Activated naive CD8-positive, alpha-beta T cell (primary cell): ENCODE measurements at regions not wholly inside any gene's neighbourhood (a gene's known extent, or its start where the extent isn't known, plus 50 kb on each side); places are given as distances from the start of the nearest gene placed in this dataset.
"Not testable (repeated sequence)": the region's sequence is repeated elsewhere in the genome, so short reads cannot be mapped to it uniquely, and the experiment has no call there.

Experiments used
- H3K27ac Mint-ChIP-seq: one replicate; pipeline ENCODE4 v1.8.0; 2021; ENCODE audit warnings: mixed read lengths
- H3K27me3 Mint-ChIP-seq: one replicate; pipeline ENCODE4 v1.8.0; 2021; ENCODE audit warnings: mixed read lengths
- H3K36me3 Mint-ChIP-seq: one replicate; pipeline ENCODE4 v1.8.0; 2021; ENCODE audit warnings: mixed read lengths
- H3K4me1 Mint-ChIP-seq: one replicate; pipeline ENCODE4 v1.8.0; 2021; ENCODE audit warnings: low read depth, mixed read lengths
- H3K4me3 Mint-ChIP-seq: one replicate; pipeline ENCODE4 v1.8.0; 2021; ENCODE audit warnings: mild to moderate bottlenecking, mixed read lengths
- H3K9me3 Mint-ChIP-seq: one replicate; pipeline ENCODE4 v1.8.0; 2021; ENCODE audit warnings: low read depth, mixed read lengths

DNA sequence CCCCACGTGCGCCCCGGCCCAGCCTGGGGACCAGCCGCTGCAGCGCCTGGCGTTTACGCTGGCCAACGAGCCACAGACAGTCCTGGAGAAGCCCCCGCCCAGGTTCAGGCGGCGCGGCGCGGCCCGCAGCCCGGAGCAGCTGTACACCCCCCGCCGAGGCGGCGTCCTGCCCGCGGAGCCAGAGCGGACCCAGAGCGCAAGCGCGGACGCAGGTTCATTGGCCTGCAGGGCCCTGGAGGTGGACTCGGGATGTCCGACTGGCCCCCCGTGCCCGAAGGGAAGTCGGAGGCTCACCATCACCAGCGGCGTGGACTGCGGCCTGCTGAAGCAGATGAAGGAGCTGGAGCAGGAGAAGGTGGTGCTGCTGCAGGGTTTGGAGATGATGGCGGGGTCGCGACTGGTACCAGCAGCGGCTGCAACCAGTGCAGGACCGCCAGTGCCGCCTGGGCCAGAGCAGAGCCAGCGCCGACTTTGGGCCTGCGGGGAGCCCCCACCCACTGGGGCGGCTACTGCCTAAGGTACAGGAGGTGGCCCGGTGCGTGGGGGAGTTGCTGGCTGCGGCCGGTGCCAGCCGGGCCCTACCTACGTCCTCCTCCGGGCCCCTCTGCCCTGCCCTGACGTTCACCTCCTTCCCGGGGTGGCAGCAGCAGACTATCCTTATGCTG, 72.0 kb upstream of the KCTD7 start:
- H3K4me1 Mint-ChIP-seq, result peaks cover 2% of the 10 kb centered on the region
- no peaks in the 10 kb centered on the region for H3K27me3 Mint-ChIP-seq
- no peak overlapping the region for H3K4me3 Mint-ChIP-seq
- H3K27ac Mint-ChIP-seq, result no peak overlapping the region
- no peaks in the 10 kb centered on the region for H3K36me3 Mint-ChIP-seq
- no peaks in the 10 kb centered on the region for H3K9me3 Mint-ChIP-seq

DNA sequence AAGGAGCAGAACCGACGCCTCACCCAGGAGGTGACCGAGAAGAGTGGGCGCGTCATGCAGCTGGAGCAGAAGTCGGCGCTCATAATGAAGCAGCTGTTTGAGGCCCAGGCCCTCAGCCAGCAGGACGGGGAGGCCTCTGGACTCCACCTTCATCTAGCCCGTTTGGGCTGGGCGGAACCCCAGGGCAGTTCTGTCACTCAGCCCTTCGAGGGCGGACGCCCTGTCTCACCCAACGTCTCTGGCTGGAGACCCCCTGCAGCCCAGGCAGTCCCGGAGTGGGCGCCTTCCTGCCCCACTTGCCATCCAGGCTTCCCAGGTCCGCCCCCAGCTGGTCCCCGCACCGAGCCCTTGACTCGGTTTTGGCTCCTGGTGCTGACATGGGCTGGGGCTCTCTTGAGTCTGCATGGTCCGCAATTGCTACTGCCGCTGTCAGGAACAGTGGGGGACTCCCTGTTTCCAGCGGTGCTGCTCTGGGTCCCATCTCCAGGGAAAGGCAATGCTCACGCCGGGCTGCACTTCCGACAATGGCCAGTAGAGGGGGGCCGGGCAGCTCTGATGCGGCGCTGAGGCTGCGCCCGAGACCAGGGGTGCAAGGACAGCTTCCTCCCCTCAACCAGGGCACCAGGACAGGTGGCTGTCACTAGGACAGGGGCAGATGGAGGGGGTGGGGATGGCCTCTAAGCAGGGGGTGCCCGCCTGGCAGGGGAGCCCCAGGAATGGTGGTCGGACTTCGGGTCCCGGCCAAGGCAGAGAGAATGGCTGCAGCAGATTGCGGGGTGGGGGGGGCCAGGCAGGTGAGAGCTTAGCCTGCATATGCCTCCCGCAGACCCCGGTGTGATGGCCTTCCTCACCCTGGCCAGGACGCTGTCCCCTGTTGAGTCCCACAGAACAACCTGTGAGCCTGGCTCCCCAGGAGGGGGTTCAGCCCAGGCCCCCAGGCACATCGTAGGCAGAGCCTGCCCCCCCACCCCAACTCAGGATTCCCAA, 71.2 kb upstream of the KCTD7 start:
- Mint-ChIP-seq H3K4me1 (peaks cover 3% of the 10 kb centered on the region), H3K36me3 (no peaks in the 10 kb centered on the region), H3K4me3 (no peak overlapping the region), H3K27me3 (no peaks in the 10 kb centered on the region), H3K27ac (no peak overlapping the region), H3K9me3 (no peaks in the 10 kb centered on the region)

DNA sequence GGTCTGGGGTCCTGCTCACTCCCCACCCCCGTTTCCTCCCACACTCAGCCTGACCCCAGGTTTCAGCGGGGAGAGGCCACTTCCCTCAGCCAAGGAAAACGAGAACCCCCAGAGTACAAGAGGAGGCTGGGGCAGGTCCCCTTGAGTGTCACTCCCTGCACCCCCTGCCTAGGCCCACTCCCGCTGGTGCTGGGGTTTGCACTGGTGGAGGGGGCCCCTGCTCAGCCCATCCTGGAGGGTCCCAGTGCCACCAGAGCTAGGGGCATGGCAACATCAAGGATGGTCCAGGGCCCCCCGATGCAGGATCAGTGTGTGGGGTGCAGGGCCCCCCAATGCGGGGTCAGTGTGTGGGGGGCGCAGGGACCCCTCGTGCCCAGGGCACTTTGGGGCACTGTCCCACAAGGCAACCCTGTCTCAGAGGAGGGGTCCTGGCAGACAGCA, 70.5 kb upstream of the KCTD7 start:
- no peaks in the 10 kb centered on the region for H3K27me3 Mint-ChIP-seq
- H3K4me3 Mint-ChIP-seq, result no peak overlapping the region
- peaks cover 7% of the 10 kb centered on the region for H3K4me1 Mint-ChIP-seq
- no peak overlapping the region for H3K27ac Mint-ChIP-seq
- no peaks in the 10 kb centered on the region for H3K36me3 Mint-ChIP-seq
- H3K9me3 Mint-ChIP-seq, result no peaks in the 10 kb centered on the region

DNA sequence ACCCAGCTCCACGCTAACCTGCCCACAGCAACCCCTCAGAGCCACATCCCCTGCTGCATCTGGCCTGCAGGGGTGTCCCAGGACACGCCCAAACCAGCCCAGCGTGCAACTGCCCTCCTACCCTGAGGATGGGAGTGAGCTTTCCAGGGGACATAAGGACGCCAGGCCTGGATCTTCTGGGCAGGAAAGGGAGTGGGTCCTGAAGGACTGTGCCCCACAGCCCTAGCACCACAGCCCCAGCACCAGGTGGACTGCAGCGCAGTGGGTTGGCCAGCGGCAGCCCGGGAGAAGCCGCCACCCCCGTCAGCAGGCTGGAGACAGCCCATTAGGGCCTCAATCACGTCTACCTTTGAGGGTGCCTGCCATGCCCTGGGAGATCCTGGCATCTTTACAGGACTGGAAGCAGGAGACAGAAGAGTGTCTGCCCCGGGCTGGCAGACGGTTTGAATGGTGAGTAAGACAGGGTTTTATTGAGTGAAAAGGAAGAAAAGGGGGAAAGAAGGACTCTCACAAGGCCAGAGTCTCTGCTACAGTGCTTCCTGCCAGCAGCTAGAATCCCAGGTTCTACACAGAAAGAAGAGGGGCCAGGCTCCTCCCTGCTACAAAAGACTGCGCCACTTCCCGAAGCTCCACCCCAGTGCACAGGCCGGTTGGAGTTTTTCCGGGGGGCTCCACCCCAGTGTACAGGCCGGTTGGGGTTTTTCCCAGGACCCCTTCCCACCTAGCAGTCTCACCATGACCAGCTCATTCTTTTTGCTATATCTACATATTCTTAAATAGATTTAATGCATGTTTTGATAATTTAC, 69.8 kb upstream of the KCTD7 start:
- no peak overlapping the region for H3K4me3 Mint-ChIP-seq
- no peaks in the 10 kb centered on the region for H3K27me3 Mint-ChIP-seq
- no peaks in the 10 kb centered on the region for H3K9me3 Mint-ChIP-seq
- H3K27ac Mint-ChIP-seq, result no peak overlapping the region
- H3K4me1 Mint-ChIP-seq, result peaks cover 8% of the 10 kb centered on the region
- no peaks in the 10 kb centered on the region for H3K36me3 Mint-ChIP-seq

DNA sequence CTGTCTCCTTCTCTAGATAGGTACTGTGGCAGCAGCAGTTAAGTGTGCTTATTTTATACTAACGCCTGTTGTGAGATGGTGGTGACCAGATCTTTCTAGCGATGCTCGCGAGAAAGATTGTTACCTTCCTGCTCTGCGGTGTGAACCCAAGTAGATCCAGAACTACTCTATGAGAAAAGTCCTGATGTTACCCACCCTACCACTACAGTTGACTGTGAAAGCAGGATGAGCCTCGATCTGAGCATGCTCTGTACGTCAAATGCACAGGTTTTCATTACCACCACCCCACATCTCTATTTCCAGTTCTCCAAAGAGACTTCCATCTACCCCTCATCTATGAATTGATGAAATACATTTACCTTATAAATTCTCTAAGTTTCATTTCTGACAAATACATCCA, 64.6 kb upstream of the KCTD7 start:
- peaks cover 6% of the 10 kb centered on the region for H3K4me1 Mint-ChIP-seq
- peak overlapping the region; percentile 3 for H3K27ac Mint-ChIP-seq
- no peaks in the 10 kb centered on the region for H3K27me3 Mint-ChIP-seq
- H3K36me3 Mint-ChIP-seq, result no peaks in the 10 kb centered on the region
- H3K4me3 Mint-ChIP-seq, result no peak overlapping the region
- H3K9me3 Mint-ChIP-seq, result no peaks in the 10 kb centered on the region

DNA sequence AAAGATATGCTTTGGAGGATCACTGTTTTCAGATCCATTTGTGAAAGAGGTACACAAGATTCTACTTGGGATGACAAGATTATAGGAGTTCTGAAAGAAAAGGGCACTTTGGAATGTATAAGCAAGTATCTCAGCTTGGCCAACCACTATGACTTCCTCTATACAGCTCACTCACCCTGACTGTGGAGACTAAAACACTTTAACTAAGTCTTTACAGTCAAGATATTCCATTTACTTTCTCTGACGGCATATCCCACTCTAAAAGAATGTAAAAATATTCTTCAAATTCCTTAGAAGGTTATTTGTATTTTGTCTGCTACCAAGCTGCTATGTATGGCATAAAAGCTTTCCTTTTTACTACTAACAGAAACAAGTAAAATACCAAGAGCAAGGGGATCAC, 58.5 kb upstream of the KCTD7 start:
- not testable (repeated sequence) for H3K27me3 Mint-ChIP-seq, H3K27ac Mint-ChIP-seq, H3K36me3 Mint-ChIP-seq, H3K4me3 Mint-ChIP-seq, H3K4me1 Mint-ChIP-seq, H3K9me3 Mint-ChIP-seq

DNA sequence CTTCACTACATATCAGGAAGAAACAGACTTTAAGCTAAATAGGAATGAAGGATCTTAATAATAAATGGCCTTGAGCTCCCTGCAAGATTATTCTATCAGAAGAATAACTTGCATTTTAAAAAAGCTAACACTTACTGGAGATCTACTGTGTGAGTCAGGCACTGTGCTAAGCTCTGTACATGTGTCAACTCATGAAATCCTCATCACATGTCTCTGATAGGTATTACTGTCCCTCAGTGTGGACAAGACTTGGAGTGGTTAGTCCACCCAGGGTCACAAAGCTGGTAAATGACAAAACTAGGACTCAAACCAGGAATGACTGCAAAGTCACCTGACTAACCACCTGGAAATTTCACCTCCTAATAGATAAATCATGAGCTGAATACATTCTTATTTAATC, 57.1 kb upstream of the KCTD7 start:
- H3K4me3 Mint-ChIP-seq, result no peak overlapping the region
- no peaks in the 10 kb centered on the region for H3K27me3 Mint-ChIP-seq
- peaks cover 6% of the 10 kb centered on the region for H3K36me3 Mint-ChIP-seq
- peak overlapping the region; percentile 17 for H3K27ac Mint-ChIP-seq
- no peaks in the 10 kb centered on the region for H3K9me3 Mint-ChIP-seq
- peaks cover 13% of the 10 kb centered on the region for H3K4me1 Mint-ChIP-seq

DNA sequence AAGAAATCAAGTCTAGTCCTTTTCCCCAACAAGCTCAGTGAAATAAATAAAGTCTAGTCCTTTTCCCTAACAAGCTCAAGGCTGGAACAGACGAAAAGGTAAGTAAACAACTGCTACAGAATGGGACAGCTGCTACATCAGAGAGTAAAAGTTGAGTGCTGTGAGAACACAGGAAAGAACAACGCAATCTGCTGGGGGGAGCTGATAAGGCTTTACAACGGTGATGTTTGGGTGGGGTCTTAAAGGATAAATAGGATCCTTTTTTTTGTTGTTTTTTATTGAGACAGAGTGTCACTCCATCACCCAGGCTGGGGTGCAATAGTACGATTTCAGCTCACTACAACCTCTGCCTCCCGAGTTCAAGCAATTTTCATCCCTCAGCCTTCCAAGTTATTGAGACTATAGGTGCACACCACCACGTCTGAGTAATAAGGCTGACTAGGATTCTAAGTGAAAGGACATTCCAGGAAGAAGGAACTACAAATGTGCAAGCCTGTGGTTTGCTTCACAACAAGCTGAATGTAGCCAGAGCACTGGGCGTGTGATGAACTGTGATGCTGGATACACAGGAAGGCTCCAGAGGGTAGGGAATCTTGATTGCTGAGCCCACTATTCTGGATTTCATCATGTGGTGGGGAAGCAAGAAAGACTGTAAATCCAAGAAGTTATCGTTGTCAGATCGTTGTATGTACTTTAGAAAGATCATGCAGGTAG, 54.7 kb upstream of the KCTD7 start:
- not testable (repeated sequence) for H3K36me3 Mint-ChIP-seq, H3K27me3 Mint-ChIP-seq, H3K27ac Mint-ChIP-seq, H3K4me3 Mint-ChIP-seq, H3K9me3 Mint-ChIP-seq
- peaks cover 36% of the 10 kb centered on the region for H3K4me1 Mint-ChIP-seq

DNA sequence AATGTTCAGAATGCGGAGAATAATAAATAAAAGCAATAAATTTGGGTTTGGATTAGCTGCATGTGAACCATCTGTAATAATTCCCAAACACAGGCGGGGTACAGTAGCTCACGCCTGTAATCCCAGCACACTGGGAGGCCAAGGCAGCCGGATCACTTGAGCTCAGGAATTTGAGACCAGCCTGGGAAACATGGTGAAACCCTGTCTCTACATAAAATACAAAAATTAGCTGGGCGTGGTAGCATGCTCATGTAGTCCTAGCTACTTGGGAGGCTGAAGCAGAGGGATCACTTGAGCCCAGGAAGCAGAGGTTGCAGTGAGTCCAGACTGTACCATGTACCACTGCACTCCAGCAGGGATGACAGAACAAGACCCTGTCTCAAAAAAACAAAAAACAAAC, 53.9 kb upstream of the KCTD7 start:
- not testable (repeated sequence) for H3K27ac Mint-ChIP-seq

DNA sequence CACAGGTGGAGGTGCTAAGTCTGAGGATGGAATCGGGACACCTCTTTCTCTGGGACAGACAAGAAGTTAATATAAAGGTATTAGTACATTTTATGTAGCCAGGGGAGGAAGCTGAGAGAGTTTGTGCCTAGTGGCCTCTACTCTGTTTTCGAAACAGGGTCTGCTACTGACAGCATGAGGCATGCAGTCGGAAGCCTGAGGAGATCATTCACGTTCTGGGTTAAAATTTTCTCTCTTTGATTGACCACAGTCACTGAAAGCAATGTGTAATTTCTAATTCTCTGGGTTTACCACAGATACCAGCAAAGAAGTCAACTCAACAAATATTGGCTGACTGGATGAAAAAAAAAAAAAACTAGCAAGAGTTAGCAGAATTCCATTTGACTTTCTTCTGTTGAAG, 53.3 kb upstream of the KCTD7 start:
- no peaks in the 10 kb centered on the region for H3K9me3 Mint-ChIP-seq
- peaks cover 44% of the 10 kb centered on the region for H3K4me1 Mint-ChIP-seq
- H3K4me3 Mint-ChIP-seq, result no peak overlapping the region
- H3K27me3 Mint-ChIP-seq, result no peaks in the 10 kb centered on the region
- H3K27ac Mint-ChIP-seq, result peak overlapping the region; percentile 22
- H3K36me3 Mint-ChIP-seq, result peaks cover 6% of the 10 kb centered on the region

More for the DNA sequence above, 53.9 kb upstream of the KCTD7 start:
- H3K9me3 Mint-ChIP-seq, H3K36me3 Mint-ChIP-seq, H3K27me3 Mint-ChIP-seq, H3K4me3 Mint-ChIP-seq: not testable (repeated sequence)
- H3K4me1 Mint-ChIP-seq, result peaks cover 41% of the 10 kb centered on the region

DNA sequence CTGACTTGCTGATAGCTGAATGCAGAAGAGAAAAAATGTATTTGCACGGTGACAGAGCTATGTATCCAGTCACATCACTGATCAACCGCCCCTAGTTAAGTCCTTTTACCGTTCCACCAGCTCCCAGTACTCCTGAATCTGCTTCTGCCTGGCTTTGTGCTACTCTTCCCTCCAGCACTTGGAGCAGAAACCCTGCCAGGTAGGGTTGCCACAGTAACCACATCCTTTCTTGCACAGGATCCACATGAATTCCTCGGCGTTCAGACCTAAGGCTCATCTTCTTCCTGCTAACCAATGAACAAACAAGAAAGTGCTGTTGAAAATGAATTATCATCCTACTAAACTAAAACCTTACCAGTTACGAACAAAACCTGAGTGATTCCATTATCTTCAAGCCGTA, 52.0 kb upstream of the KCTD7 start:
- Mint-ChIP-seq H3K27ac (peak overlapping the region; percentile 8), H3K4me1 (peaks cover 48% of the 10 kb centered on the region), H3K36me3 (peaks cover 6% of the 10 kb centered on the region), H3K9me3 (no peaks in the 10 kb centered on the region), H3K27me3 (no peaks in the 10 kb centered on the region), H3K4me3 (peak overlapping the region; percentile 8)
